Kidney (tissue), 13 donors: ENCODE measurements at regions not wholly inside any gene's neighbourhood (a gene's known extent, or its start where the extent isn't known, plus 50 kb on each side); places are given as distances from the start of the nearest gene placed in this dataset.

Experiments
- DNase-seq, 5 donors: peaks; one replicate each; pipeline ENCODE4 v3.0.0-alpha.2; 2013 to 2020
- FAIRE-seq: peaks from 2 replicates; lab custom pipeline; 2012; peaks lifted over from hg19 to GRCh38; lab: Jason Lieb, UNC
- H3K27ac ChIP-seq, 2 donors: one replicate each; pipeline ENCODE4 v1.7.0; 2013; ENCODE audit warnings: low read depth in 2 of 2, low read length in 2 of 2, inconsistent platforms in 1 of 2
- H3K27me3 ChIP-seq: one replicate; pipeline ENCODE4 v1.7.1; 2013; ENCODE audit warnings: low read length, inconsistent platforms; ENCODE audit not compliant: control insufficient read depth, insufficient read depth
- H3K36me3 ChIP-seq, 3 donors: one replicate each; pipeline versions ENCODE4 v1.7.0 to v1.7.1; 2013; ENCODE audit warnings: low read length in 3 of 3, control low read depth in 1 of 3, inconsistent platforms in 1 of 3; ENCODE audit not compliant: insufficient read depth in 3 of 3, control insufficient read depth in 2 of 3
- H3K4me1 ChIP-seq, 3 donors: one replicate each; pipeline versions ENCODE4 v1.7.0 to v1.7.1; 2013; ENCODE audit warnings: low read length in 3 of 3, inconsistent platforms in 1 of 3, low read depth in 1 of 3; ENCODE audit not compliant: control insufficient read depth in 2 of 3, insufficient read depth in 2 of 3
- H3K4me3 ChIP-seq, 3 donors: one replicate each; pipeline versions ENCODE4 v1.7.0 to v1.8.1; 2013; ENCODE audit warnings: low read length in 3 of 3, control low read depth in 1 of 3, inconsistent platforms in 1 of 3
- H3K9ac ChIP-seq, 3 donors: one replicate each; pipeline versions ENCODE4 v1.7.0 to v1.7.1; 2013; ENCODE audit warnings: low read length in 3 of 3, control low read depth in 1 of 3, inconsistent platforms in 1 of 3
- H3K9me3 ChIP-seq, 3 donors: one replicate each; pipeline versions ENCODE4 v1.7.0 to v1.7.1; 2013; ENCODE audit warnings: low read length in 3 of 3, control low read depth in 1 of 3, inconsistent platforms in 1 of 3; ENCODE audit not compliant: control insufficient read depth in 2 of 3, insufficient read depth in 1 of 3
- intact Hi-C: fragments of 100-400 bp; cut with DNase I; formaldehyde crosslinking; loops from one replicate; pipeline ENCODE4 v1.11.1; 2022
- TF ChIP-seq, protein P1 (sequence below): IDR thresholded peaks from 3 replicates; pipeline ENCODE4 v1.5.1; 2012; ENCODE audit warnings: mild to moderate bottlenecking, moderate library complexity, borderline replicate concordance; ENCODE audit not compliant: insufficient read depth; ENCODE audit errors: extremely low read depth
- donor health status: control.
- donor health status: control.
- donor health status: control.
- donor health status: control.
- donor health status: control.
- donor health status: DM: yes; HTN: yes; CAD: no.
- donor health status: Normal renal cell carcinoma (clear cell type).

DNA sequence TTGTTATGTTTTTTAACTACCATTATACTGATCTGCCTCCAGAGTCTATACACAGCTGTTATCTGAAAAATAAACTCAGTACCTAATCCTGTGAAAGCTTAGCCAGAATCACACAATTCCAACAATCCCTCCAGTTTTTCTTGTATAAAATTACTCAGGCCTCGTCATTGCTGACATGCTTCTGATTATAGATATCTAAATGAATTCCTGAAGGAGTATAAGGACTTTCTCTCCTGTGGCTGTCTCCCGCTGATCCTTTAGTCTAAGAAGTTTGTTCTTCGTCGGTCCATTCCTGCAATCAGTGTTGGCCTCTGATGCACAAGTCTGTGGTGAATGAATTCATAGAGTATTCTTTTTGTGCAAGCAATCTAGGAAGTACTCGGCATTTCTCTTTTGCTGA, 288.9 kb upstream of the SEMA3C start:
- no peaks in the 10 kb centered on the region for H3K9me3 ChIP-seq
- no peak overlapping the region for H3K27ac ChIP-seq
- no peak overlapping the region for H3K4me3 ChIP-seq
- FAIRE-seq, result no peak
- no peak overlapping the region for H3K9ac ChIP-seq
- intact Hi-C loops, result no loop called here
- DNase-seq, result no peak
- no peaks in the 10 kb centered on the region for H3K36me3 ChIP-seq
- TF ChIP-seq, protein P1, sequence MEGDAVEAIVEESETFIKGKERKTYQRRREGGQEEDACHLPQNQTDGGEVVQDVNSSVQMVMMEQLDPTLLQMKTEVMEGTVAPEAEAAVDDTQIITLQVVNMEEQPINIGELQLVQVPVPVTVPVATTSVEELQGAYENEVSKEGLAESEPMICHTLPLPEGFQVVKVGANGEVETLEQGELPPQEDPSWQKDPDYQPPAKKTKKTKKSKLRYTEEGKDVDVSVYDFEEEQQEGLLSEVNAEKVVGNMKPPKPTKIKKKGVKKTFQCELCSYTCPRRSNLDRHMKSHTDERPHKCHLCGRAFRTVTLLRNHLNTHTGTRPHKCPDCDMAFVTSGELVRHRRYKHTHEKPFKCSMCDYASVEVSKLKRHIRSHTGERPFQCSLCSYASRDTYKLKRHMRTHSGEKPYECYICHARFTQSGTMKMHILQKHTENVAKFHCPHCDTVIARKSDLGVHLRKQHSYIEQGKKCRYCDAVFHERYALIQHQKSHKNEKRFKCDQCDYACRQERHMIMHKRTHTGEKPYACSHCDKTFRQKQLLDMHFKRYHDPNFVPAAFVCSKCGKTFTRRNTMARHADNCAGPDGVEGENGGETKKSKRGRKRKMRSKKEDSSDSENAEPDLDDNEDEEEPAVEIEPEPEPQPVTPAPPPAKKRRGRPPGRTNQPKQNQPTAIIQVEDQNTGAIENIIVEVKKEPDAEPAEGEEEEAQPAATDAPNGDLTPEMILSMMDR, result no peak
- no peaks in the 10 kb centered on the region for H3K4me1 ChIP-seq
- H3K27me3 ChIP-seq, result no peaks in the 10 kb centered on the region

DNA sequence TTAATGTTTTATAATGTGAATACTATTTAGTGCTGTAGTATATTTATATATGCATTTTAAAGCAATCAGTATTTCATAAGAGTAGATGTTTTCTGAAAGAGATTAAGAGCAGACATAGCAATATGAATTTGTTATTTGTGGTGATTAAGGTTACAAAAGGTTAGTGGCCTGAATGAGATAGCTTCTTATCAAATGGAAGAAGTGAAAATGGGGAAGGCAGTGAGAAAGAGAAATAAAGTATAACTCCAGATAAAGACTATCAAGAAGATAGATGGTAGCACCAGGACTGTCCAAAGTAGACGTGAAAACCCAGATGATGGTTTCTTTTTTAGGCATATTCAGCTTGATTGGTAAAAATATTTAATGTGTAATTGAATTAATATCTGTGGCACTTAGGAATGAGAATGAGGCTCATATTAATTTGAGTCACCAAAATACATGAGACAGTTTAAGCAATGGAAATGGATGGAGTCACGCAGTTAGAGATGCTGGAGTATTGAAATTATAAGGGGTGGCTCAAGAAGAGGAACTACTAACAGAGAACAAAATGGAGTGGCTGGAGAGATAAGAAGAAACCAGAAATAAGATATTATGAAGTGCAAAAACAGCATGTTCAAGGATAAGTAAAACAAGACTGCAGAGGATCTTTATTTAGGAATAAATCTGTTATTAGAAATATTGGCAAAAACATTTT, 288.0 kb upstream of the SEMA3C start:
- intact Hi-C loops, result no loop called here
- no peak for DNase-seq

DNA sequence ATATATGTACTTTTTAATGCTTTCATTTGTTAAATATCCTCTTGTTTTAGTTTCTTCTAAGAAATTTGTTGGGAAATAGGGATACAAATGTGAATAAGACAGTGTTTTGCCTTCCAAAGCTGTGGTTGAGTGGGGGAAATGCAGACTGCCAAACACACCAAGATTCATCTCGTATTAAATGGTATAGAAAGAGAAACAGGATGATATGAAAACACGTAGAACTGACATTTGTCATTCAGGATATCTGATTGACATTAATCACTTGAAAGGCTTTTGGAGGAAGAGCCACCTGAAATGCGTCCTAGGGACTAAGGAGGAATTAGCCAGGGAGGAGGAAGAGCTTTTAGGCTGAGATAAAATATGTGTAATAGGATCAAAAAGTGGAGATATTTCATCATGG, 287.4 kb upstream of the SEMA3C start:
- Histone ChIP-seq H3K4me3 (no peak overlapping the region), H3K4me1 (no peaks in the 10 kb centered on the region), H3K27ac (no peak overlapping the region), H3K36me3 (no peaks in the 10 kb centered on the region), H3K9ac (no peak overlapping the region), H3K9me3 (no peaks in the 10 kb centered on the region), H3K27me3 (no peaks in the 10 kb centered on the region)
- intact Hi-C loops, result no loop called here
- TF ChIP-seq, protein P1, result no peak
- FAIRE-seq (no peak), DNase-seq (no peak)

More for the DNA sequence above, 288.0 kb upstream of the SEMA3C start:
- Histone ChIP-seq H3K9ac (no peak overlapping the region), H3K36me3 (no peaks in the 10 kb centered on the region), H3K4me3 (no peak overlapping the region), H3K4me1 (no peaks in the 10 kb centered on the region), H3K27ac (no peak overlapping the region), H3K27me3 (no peaks in the 10 kb centered on the region), H3K9me3 (no peaks in the 10 kb centered on the region)
- FAIRE-seq, result no peak
- TF ChIP-seq, protein P1, result no peak

DNA sequence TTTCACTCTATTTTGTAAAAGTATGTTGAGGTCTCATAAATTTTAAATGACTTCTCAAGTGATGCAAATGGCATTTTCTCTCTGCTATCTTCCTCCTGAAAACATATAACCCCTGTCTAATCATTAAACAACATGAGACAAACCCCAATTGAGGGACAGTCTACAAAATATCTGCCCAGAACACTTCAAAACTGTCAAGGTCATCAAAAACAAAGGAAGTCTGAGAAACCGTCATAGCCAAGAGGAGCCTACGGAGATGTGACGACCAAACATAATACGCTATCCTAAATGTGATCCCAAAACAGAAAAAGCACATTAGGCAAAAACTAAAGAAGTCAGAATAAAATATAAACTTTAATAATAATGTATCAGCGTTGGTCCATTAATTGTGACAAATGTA, 282.3 kb upstream of the SEMA3C start:
- FAIRE-seq (no peak), DNase-seq (no peak)
- intact Hi-C loops, result no loop called here
- TF ChIP-seq, protein P1, result no peak
- Histone ChIP-seq H3K9ac (no peak overlapping the region), H3K36me3 (no peaks in the 10 kb centered on the region), H3K4me3 (no peak overlapping the region), H3K27me3 (no peaks in the 10 kb centered on the region), H3K9me3 (no peaks in the 10 kb centered on the region), H3K27ac (no peak overlapping the region), H3K4me1 (no peaks in the 10 kb centered on the region)
